SK-N-SH treated with all-trans-retinoic acid at 6 μM for 48 hours (cell line): ENCODE measurements at regions not wholly inside any gene's neighbourhood (a gene's known extent, or its start where the extent isn't known, plus 50 kb on each side); places are given as distances from the start of the nearest gene placed in this dataset.

Experiments used
- ARNTL ChIP-seq: fragments of 450-650 bp; formaldehyde crosslinking; IDR thresholded peaks from 2 replicates; pipeline ENCODE4 v1.5.0; 2020; ENCODE audit warnings: low read depth, mild to moderate bottlenecking, moderate library complexity, borderline replicate concordance
- CSRNP3 ChIP-seq: fragments of 250-450 bp; sonication (Bioruptor Pico); IDR thresholded peaks from 2 replicates; pipeline ENCODE4 v1.5.1; 2021; ENCODE audit warnings: mild to moderate bottlenecking, moderate library complexity
- PATZ1 ChIP-seq: fragments of 250-450 bp; sonication (Bioruptor Pico); IDR thresholded peaks from 2 replicates; pipeline ENCODE4 v1.8.0; 2020; ENCODE audit warnings: mild to moderate bottlenecking, moderate library complexity, borderline replicate concordance
- SNAI2 ChIP-seq: fragments of 250-450 bp; sonication (Bioruptor Pico); IDR thresholded peaks from 2 replicates; pipeline ENCODE4 v1.5.0; 2020; ENCODE audit warnings: mild to moderate bottlenecking, moderate library complexity

- TF ChIP-seq SNAI2 (CRISPR knock-in tag): no peak
- TF ChIP-seq CSRNP3 (CRISPR knock-in tag): no peak
- TF ChIP-seq PATZ1: no peak
- TF ChIP-seq ARNTL: no peak
These were observed 791.3 kb downstream of the TENT5A start for GRCh38 chr6:80961166-80961565.
